Left lung (tissue), 4 donors: ENCODE measurements at regions not wholly inside any gene's neighbourhood (a gene's known extent, or its start where the extent isn't known, plus 50 kb on each side); places are given as distances from the start of the nearest gene placed in this dataset.
"Not testable (repeated sequence)": the region's sequence is repeated elsewhere in the genome, so short reads cannot be mapped to it uniquely, and the experiment has no call there.

ENCODE experiments used
- ATAC-seq: fragments of 200-7000 bp; cut with Tn5 transposase; one replicate; pipeline ENCODE4 v1.9.1; 2020; ENCODE audit warnings: moderate library complexity
- DNase-seq, 4 donors: peaks; one replicate each; pipeline ENCODE4 v3.0.0-alpha.2; 2013 to 2020
- H3K27ac ChIP-seq, 2 donors: fragments of 200-600 bp; sonication (generic) in 1 of 2; one replicate each; pipeline versions ENCODE4 v1.5.0 to v1.8.0; 2020 to 2021
- H3K27me3 ChIP-seq, 2 donors: fragments of 200-600 bp; sonication (generic) in 1 of 2; one replicate each; pipeline versions ENCODE4 v1.5.0 to v1.8.0; 2020 to 2021
- H3K36me3 ChIP-seq, 2 donors: fragments of 200-600 bp; sonication (generic) in 1 of 2; one replicate each; pipeline versions ENCODE4 v1.5.0 to v1.8.0; 2020 to 2021
- H3K4me1 ChIP-seq, 2 donors: fragments of 200-600 bp; one replicate each; pipeline ENCODE4 v1.8.0; 2021
- H3K4me3 ChIP-seq, 2 donors: fragments of 200-600 bp; sonication (generic) in 1 of 2; one replicate each; pipeline versions ENCODE4 v1.5.0 to v1.8.0; 2020 to 2021; ENCODE audit warnings: mild to moderate bottlenecking in 1 of 2
- H3K9me3 ChIP-seq, 2 donors: fragments of 200-600 bp; sonication (generic) in 1 of 2; one replicate each; pipeline versions ENCODE4 v1.5.0 to v1.8.0; 2020 to 2021
- intact Hi-C, 2 donors: fragments of 100-400 bp; cut with DNase I; formaldehyde crosslinking; loops; one replicate each; pipeline versions ENCODE4 v1.11.2 to v1.14.2; 2022
- donor health status: DM: no; HTN: yes; CAD: no.
- donor health status: DM: no; HTN: no; CAD: no.

GRCh38 chr6:60389094-60389493 lies 1896.9 kb downstream of the KHDRBS2 start:
- H3K27me3 ChIP-seq, H3K4me1 ChIP-seq, DNase-seq, H3K4me3 ChIP-seq, ATAC-seq, H3K36me3 ChIP-seq, H3K27ac ChIP-seq, intact Hi-C loops, H3K9me3 ChIP-seq: not testable (repeated sequence)

- H3K27me3 ChIP-seq, H3K9me3 ChIP-seq, ATAC-seq, H3K27ac ChIP-seq, H3K4me1 ChIP-seq, H3K36me3 ChIP-seq, intact Hi-C loops, H3K4me3 ChIP-seq, DNase-seq: not testable (repeated sequence)
Measured at GRCh38 chr6:60384614-60385013, 1901.4 kb downstream of the KHDRBS2 start.

GRCh38 chr6:60382771-60383170 lies 1903.3 kb downstream of the KHDRBS2 start:
- ATAC-seq, DNase-seq, H3K27me3 ChIP-seq, H3K9me3 ChIP-seq, H3K27ac ChIP-seq, H3K4me3 ChIP-seq, intact Hi-C loops, H3K36me3 ChIP-seq, H3K4me1 ChIP-seq: not testable (repeated sequence)

GRCh38 chr6:60374078-60374477 lies 1911.9 kb downstream of the KHDRBS2 start:
- H3K4me1 ChIP-seq, intact Hi-C loops: not testable (repeated sequence)

GRCh38 chr6:60367800-60368199 lies 1918.2 kb downstream of the KHDRBS2 start:
- intact Hi-C loops, H3K36me3 ChIP-seq, DNase-seq, H3K9me3 ChIP-seq, H3K27ac ChIP-seq, H3K27me3 ChIP-seq, H3K4me3 ChIP-seq, ATAC-seq, H3K4me1 ChIP-seq: not testable (repeated sequence)

More at GRCh38 chr6:60374078-60374477, 1911.9 kb downstream of the KHDRBS2 start:
- H3K27me3 ChIP-seq, ATAC-seq, DNase-seq, H3K27ac ChIP-seq, H3K9me3 ChIP-seq, H3K4me3 ChIP-seq, H3K36me3 ChIP-seq: not testable (repeated sequence)

GRCh38 chr6:60365901-60366300 lies 1920.1 kb downstream of the KHDRBS2 start:
- H3K9me3 ChIP-seq, H3K27ac ChIP-seq, H3K27me3 ChIP-seq, intact Hi-C loops, ATAC-seq, H3K4me3 ChIP-seq, H3K36me3 ChIP-seq, DNase-seq, H3K4me1 ChIP-seq: not testable (repeated sequence)

GRCh38 chr6:60342411-60343008 lies 1943.5 kb downstream of the KHDRBS2 start:
- H3K4me3 ChIP-seq, ATAC-seq, intact Hi-C loops: not testable (repeated sequence)

GRCh38 chr6:60338328-60339071 lies 1947.5 kb downstream of the KHDRBS2 start:
- DNase-seq, H3K27me3 ChIP-seq, H3K4me3 ChIP-seq, H3K27ac ChIP-seq, H3K9me3 ChIP-seq, H3K4me1 ChIP-seq, H3K36me3 ChIP-seq, ATAC-seq, intact Hi-C loops: not testable (repeated sequence)

More at GRCh38 chr6:60342411-60343008, 1943.5 kb downstream of the KHDRBS2 start:
- H3K27ac ChIP-seq, H3K4me1 ChIP-seq, H3K27me3 ChIP-seq, H3K36me3 ChIP-seq, DNase-seq: not testable (repeated sequence)
- H3K9me3 ChIP-seq: peaks cover 0 to 15% of the 10 kb centered on the region in 2 donors

GRCh38 chr6:60335124-60335523 lies 1950.9 kb downstream of the KHDRBS2 start:
- DNase-seq, H3K4me3 ChIP-seq, intact Hi-C loops, H3K27me3 ChIP-seq, H3K36me3 ChIP-seq, H3K4me1 ChIP-seq, H3K9me3 ChIP-seq, H3K27ac ChIP-seq, ATAC-seq: not testable (repeated sequence)

- H3K9me3 ChIP-seq, ATAC-seq, H3K36me3 ChIP-seq, H3K4me3 ChIP-seq, H3K27me3 ChIP-seq, DNase-seq, H3K27ac ChIP-seq, H3K4me1 ChIP-seq, intact Hi-C loops: not testable (repeated sequence)
Measured at GRCh38 chr6:60333708-60334107, 1952.3 kb downstream of the KHDRBS2 start.

GRCh38 chr6:60308939-60309338 lies 1977.1 kb downstream of the KHDRBS2 start:
- H3K27ac ChIP-seq, H3K36me3 ChIP-seq, H3K9me3 ChIP-seq, H3K4me1 ChIP-seq, H3K27me3 ChIP-seq, intact Hi-C loops, DNase-seq, H3K4me3 ChIP-seq, ATAC-seq: not testable (repeated sequence)
